Stomach (tissue), 8 donors: ENCODE measurements at regions not wholly inside any gene's neighbourhood (a gene's known extent, or its start where the extent isn't known, plus 50 kb on each side); places are given as distances from the start of the nearest gene placed in this dataset.

Experiments used
- DNase-seq, 2 donors: peaks; one replicate each; pipeline versions ENCODE4 v3.0.0 to v3.0.0-alpha.2; 2013 to 2019
- H3K27ac ChIP-seq, 5 donors: fragments of 200-600 bp in 4 of 5; sonication (generic) in 4 of 5; one replicate each; pipeline ENCODE4 v1.5.1; 2013 to 2019; ENCODE audit warnings: mild to moderate bottlenecking in 1 of 5, moderate library complexity in 1 of 5
- H3K27me3 ChIP-seq, 3 donors: fragments of 200-600 bp; sonication (generic); one replicate each; pipeline ENCODE4 v1.5.1; 2017 to 2019; ENCODE audit warnings: mixed run types in 1 of 3
- H3K36me3 ChIP-seq, 4 donors: fragments of 200-600 bp; sonication (generic); 1 replicate in 3 of 4; 2 replicates in 1 of 4; pipeline ENCODE4 v1.5.1; 2016 to 2019
- H3K4me1 ChIP-seq, 4 donors: fragments of 200-600 bp; sonication (generic); one replicate each; pipeline ENCODE4 v1.5.1; 2016 to 2019
- H3K4me3 ChIP-seq, 4 donors: fragments of 200-600 bp; sonication (generic) in 3 of 4; one replicate each; pipeline ENCODE4 v1.5.1; 2016 to 2019; ENCODE audit warnings: mild to moderate bottlenecking in 1 of 4
- H3K9me3 ChIP-seq, 4 donors: fragments of 200-600 bp; sonication (generic); one replicate each; pipeline ENCODE4 v1.5.1; 2016 to 2019
- EP300 ChIP-seq: sonication (generic); formaldehyde crosslinking; IDR thresholded peaks from one replicate; pipeline ENCODE4 v1.6.1; 2017; ENCODE audit warnings: antibody characterized with exemption
- POLR2A ChIP-seq, 4 donors: fragments of 450-650 bp; IDR thresholded peaks; one replicate each; pipeline ENCODE4 v1.6.1; 2016; ENCODE audit warnings: antibody characterized with exemption in 4 of 4, control low read depth in 2 of 4, mild to moderate bottlenecking in 1 of 4, moderate library complexity in 1 of 4
- POLR2AphosphoS5 ChIP-seq, 3 donors: sonication (generic); formaldehyde crosslinking; IDR thresholded peaks; one replicate each; pipeline ENCODE4 v1.6.1; 2016; ENCODE audit warnings: antibody characterized with exemption in 3 of 3
- WGBS, 5 donors: extraction: QIAGEN DNeasy Blood & Tissue Kit in 3 of 5; methylation state at CpG; one replicate each; pipeline versions ENCODE4 v1.1.5 to v1.1.7; 2013 to 2018; 5-methylcytosine and 5-hydroxymethylcytosine counted together
- intact Hi-C: fragments of 100-400 bp; cut with DNase I; formaldehyde crosslinking; loops from one replicate; pipeline ENCODE4 v1.15.1; 2023; ENCODE audit warnings: low total_unique reads
- TF ChIP-seq, protein P1 (sequence below), 7 experiments: fragments of 450-650 bp in 4 of 7; fragments of 200-600 bp in 3 of 7; sonication (generic) in 3 of 7; IDR thresholded peaks; one replicate each; pipeline ENCODE4 v1.5.1; 2016 to 2019; ENCODE audit warnings: antibody characterized with exemption in 7 of 7, control low read depth in 2 of 7, mild to moderate bottlenecking in 1 of 7
- donor health status: healthy with polysubstance abuse.
- donor health status: Bipolar disorder and iron deficiency.
- donor health status: healthy.

DNA sequence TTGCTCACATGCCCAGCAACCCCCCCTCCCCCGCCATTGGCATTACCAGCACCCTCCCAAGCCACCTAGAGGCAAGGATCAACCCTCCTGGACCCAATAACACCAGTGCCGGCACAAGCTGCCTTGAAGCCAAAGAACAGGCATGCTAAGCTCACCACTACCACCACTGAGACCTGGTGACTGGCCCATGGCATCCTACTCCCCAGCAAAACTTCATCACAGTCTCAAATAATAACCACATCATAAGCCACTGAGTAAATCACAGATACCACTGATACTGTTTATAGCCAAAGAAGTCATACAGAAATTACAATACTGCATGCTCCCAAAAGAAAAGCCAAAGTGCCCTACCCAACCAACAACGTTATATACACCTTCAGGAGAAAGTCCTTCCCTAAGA, 73.6 kb upstream of the RPL34 start:
- H3K27ac ChIP-seq, result no peak overlapping the region
- TF ChIP-seq EP300 (no peak), POLR2AphosphoS5 (IDR thresholded peaks at IDR 0.05) (no peak), POLR2A (IDR thresholded peaks at IDR 0.05) (no peak)
- H3K9me3 ChIP-seq, result peaks cover 0 to 23% (median 15%) of the 10 kb centered on the region in 4 donors
- H3K4me1 ChIP-seq, result no peaks in the 10 kb centered on the region
- no peaks in the 10 kb centered on the region for H3K27me3 ChIP-seq
- no peak overlapping the region for H3K4me3 ChIP-seq
- 62 to 67% (median 66%) methylated on average over 3 of the region's 3 CpGs for WGBS, 5 donors
- DNase-seq, result no peak
- intact Hi-C loops, result no loop called here
- H3K36me3 ChIP-seq, result no peaks in the 10 kb centered on the region

- Histone ChIP-seq H3K36me3 (no peaks in the 10 kb centered on the region), H3K4me3 (no peak overlapping the region), H3K27ac (no peak overlapping the region), H3K27me3 (no peaks in the 10 kb centered on the region), H3K4me1 (no peaks in the 10 kb centered on the region), H3K9me3 (peaks cover 0 to 23% (median 13%) of the 10 kb centered on the region in 4 donors)
- 83 to 94% (median 93%) methylated on average over 4 of the region's 4 CpGs for WGBS, 5 donors
- TF ChIP-seq POLR2AphosphoS5 (IDR thresholded peaks at IDR 0.05) (no peak), POLR2A (IDR thresholded peaks at IDR 0.05) (no peak), EP300 (no peak)
- TF ChIP-seq, protein P1, sequence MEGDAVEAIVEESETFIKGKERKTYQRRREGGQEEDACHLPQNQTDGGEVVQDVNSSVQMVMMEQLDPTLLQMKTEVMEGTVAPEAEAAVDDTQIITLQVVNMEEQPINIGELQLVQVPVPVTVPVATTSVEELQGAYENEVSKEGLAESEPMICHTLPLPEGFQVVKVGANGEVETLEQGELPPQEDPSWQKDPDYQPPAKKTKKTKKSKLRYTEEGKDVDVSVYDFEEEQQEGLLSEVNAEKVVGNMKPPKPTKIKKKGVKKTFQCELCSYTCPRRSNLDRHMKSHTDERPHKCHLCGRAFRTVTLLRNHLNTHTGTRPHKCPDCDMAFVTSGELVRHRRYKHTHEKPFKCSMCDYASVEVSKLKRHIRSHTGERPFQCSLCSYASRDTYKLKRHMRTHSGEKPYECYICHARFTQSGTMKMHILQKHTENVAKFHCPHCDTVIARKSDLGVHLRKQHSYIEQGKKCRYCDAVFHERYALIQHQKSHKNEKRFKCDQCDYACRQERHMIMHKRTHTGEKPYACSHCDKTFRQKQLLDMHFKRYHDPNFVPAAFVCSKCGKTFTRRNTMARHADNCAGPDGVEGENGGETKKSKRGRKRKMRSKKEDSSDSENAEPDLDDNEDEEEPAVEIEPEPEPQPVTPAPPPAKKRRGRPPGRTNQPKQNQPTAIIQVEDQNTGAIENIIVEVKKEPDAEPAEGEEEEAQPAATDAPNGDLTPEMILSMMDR (IDR thresholded peaks at IDR 0.05), result no peak
- intact Hi-C loops, result no loop called here
- no peak for DNase-seq
Measured at GRCh38 chr4:108544481-108544880, 75.9 kb upstream of the RPL34 start.

GRCh38 chr4:108543359-108543968, 76.9 kb upstream of the RPL34 start:
- intact Hi-C loops, result no loop called here
- Histone ChIP-seq H3K27me3 (no peaks in the 10 kb centered on the region), H3K4me1 (no peaks in the 10 kb centered on the region), H3K9me3 (peaks cover 0 to 22% (median 13%) of the 10 kb centered on the region in 4 donors), H3K36me3 (no peaks in the 10 kb centered on the region), H3K27ac (no peak overlapping the region), H3K4me3 (no peak overlapping the region)
- 85 to 90% (median 89%) methylated on average over 7 of the region's 7 CpGs for WGBS, 5 donors
- TF ChIP-seq, protein P1 (IDR thresholded peaks at IDR 0.05), result no peak
- TF ChIP-seq POLR2AphosphoS5 (IDR thresholded peaks at IDR 0.05) (no peak), POLR2A (IDR thresholded peaks at IDR 0.05) (no peak), EP300 (no peak)
- no peak for DNase-seq

GRCh38 chr4:108540536-108540935, 79.8 kb upstream of the RPL34 start:
- H3K36me3 ChIP-seq, result no peaks in the 10 kb centered on the region
- WGBS, 5 donors, result 66 to 84% (median 74%) methylated on average over 2 of the region's 2 CpGs
- no peak for DNase-seq
- H3K27me3 ChIP-seq, result no peaks in the 10 kb centered on the region
- TF ChIP-seq EP300 (no peak), POLR2A (IDR thresholded peaks at IDR 0.05) (no peak), POLR2AphosphoS5 (IDR thresholded peaks at IDR 0.05) (no peak)
- TF ChIP-seq, protein P1 (IDR thresholded peaks at IDR 0.05), result no peak
- H3K4me1 ChIP-seq, result no peaks in the 10 kb centered on the region
- H3K27ac ChIP-seq, result no peak overlapping the region
- no peaks in the 10 kb centered on the region for H3K9me3 ChIP-seq
- H3K4me3 ChIP-seq, result no peak overlapping the region
- intact Hi-C loops, result no loop called here

GRCh38 chr4:108536577-108536976, 83.8 kb upstream of the RPL34 start:
- WGBS, 5 donors, result 86 to 92% (median 89%) methylated on average over 2 of the region's 2 CpGs
- no peak for DNase-seq
- Histone ChIP-seq H3K27me3 (no peaks in the 10 kb centered on the region), H3K4me3 (no peak overlapping the region), H3K27ac (no peak overlapping the region), H3K36me3 (no peaks in the 10 kb centered on the region), H3K4me1 (no peaks in the 10 kb centered on the region), H3K9me3 (no peaks in the 10 kb centered on the region)
- TF ChIP-seq, protein P1 (IDR thresholded peaks at IDR 0.05), result no peak
- intact Hi-C loops, result no loop called here
